HG03135 (cell line): ENCODE measurements at regions not wholly inside any gene's neighbourhood (a gene's known extent, or its start where the extent isn't known, plus 50 kb on each side); places are given as distances from the start of the nearest gene placed in this dataset.
A peak's percentile ranks its signal among the peaks of the same experiment; 100 is the strongest.

ENCODE experiments used
- ATAC-seq: cut with Tn5 transposase; IDR thresholded peaks from one replicate; pipeline ENCODE4 v1.9.1; 2021; ENCODE audit warnings: mild to moderate bottlenecking, moderate library complexity; ENCODE audit not compliant: unreplicated experiment

- ATAC-seq = no peak
Observed at GRCh38 chr13:76538004-76538403, 348.2 kb downstream of the KCTD12 start.

GRCh38 chr13:76533251-76533650, 353.0 kb downstream of the KCTD12 start:
- ATAC-seq = no peak

GRCh38 chr13:76527041-76527440, 359.2 kb downstream of the KCTD12 start:
- ATAC-seq = no peak

DNA sequence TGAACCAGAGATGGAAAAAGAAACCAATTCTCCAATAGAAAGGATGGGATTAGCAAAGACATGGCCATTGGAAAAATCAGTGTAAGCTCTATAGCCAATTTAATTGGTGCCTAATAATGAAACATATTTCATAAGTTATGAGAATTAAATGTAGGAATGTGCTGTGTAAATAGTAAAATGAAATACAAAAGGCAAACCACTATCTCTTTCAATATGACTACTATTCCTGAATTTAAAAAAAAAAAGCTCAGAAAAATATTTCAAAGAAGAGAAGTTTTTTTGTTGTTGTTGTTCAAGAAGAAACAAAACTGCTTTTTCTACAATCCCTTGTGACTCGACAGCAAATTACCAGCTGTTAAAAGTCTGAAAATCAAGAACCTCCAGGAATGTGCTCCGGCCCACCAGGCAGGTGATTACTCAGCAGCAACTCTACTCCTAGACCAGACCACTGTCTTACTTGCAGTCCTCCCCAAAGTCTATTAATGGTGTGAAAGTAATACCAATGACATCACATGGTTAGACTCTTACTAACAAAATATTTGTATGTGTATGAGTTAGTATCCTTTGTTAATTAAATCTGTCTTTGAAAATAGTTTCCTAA, 362.4 kb downstream of the KCTD12 start:
- no peak for ATAC-seq

- ATAC-seq = no peak
Observed at GRCh38 chr13:76522083-76522755, 364.0 kb downstream of the KCTD12 start.

- no peak for ATAC-seq
Observed at GRCh38 chr13:76519685-76520084, 366.5 kb downstream of the KCTD12 start.

- ATAC-seq = no peak
Observed at GRCh38 chr13:76516586-76516985, 369.6 kb downstream of the KCTD12 start.

DNA sequence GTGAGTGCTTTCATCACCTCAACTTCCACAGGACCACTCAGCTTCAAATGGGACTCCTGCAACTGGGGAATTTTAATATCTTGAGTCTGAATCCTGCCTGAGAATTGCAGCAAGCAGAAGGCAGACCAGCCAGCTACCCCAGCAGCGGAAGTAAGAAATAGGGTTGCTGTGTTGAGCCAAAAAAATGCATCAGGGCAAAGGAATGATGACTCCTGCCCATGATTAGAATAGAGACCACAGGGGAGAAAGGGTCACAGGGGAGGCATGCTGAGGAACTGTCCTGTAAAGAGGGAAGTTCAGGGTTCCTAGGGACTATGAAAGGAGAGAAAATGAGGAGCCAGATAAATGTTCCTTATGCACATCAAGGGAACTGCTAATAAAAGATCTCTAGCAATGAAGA, 370.2 kb downstream of the KCTD12 start:
- ATAC-seq = no peak

- no peak for ATAC-seq
Observed at GRCh38 chr13:76512721-76513145, 373.5 kb downstream of the KCTD12 start.

- ATAC-seq = no peak
Observed at GRCh38 chr13:76505437-76505836, 380.8 kb downstream of the KCTD12 start.

GRCh38 chr13:76503766-76504165, 382.4 kb downstream of the KCTD12 start:
- ATAC-seq = no peak

DNA sequence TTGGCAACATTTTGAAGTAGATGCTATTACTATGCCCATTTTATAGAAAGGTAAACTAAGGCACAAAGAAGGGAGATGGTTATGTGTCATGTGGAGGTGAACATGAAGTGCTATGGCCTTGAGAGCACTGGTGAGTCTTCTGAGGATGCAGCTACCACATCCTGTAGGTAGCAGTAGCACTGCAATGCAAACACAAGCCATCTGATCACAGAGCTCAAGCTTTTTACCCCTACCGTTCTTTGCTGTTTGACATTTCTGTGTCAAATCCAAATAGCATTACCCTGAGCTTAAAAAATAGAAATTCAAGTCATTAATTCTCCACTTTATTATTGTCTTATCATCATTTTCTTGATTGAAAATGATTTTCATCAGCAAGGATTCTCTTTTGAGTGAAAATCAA, 382.9 kb downstream of the KCTD12 start:
- no peak for ATAC-seq

- no peak for ATAC-seq
Observed at GRCh38 chr13:76500894-76501293, 385.3 kb downstream of the KCTD12 start.

GRCh38 chr13:76499891-76500290, 386.3 kb downstream of the KCTD12 start:
- no peak for ATAC-seq

DNA sequence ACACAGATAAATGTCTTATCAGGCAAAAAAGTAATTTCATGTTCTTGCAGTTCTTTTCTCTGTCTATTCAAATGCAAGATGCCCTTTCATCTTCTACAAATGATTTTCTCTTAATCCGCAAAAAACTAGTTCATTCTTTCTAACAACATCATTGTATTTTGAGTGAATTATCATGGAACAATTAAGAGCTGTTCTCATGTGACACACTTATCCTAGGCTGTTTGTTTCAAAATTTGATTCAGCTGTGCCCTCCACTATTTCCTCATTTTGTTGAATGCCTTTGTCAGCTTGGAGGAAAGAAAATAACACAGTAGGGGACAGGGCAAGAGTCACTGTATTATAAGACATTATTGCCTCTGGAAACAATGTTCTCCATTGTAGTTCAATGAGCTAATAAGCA, 396.9 kb downstream of the KCTD12 start:
- ATAC-seq = no peak

GRCh38 chr13:76481738-76482137, 404.5 kb downstream of the KCTD12 start:
- ATAC-seq = no peak

GRCh38 chr13:76474966-76475365, 411.2 kb downstream of the KCTD12 start:
- no peak for ATAC-seq

DNA sequence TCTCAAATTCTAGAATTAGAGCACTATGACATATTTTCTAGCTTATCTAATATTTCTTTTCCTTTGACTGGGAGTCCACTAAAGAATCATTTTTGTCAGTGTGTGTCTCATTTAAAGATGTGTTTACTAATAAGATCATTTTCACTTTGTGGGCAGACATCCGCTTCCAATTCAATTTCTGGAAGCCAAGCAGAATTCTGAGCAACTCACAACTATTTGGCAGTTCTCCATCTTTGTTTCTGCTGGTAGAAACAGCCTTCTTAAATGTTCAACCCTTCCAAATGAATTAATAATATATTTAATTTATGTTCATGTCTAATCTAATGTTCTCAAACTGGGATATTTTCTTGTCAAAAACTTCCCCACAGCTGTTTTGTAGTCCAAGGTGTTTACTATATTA, 411.8 kb downstream of the KCTD12 start:
- ATAC-seq = no peak

- ATAC-seq = peak; percentile 99
Observed at GRCh38 chr13:76473552-76474134, 412.6 kb downstream of the KCTD12 start.

DNA sequence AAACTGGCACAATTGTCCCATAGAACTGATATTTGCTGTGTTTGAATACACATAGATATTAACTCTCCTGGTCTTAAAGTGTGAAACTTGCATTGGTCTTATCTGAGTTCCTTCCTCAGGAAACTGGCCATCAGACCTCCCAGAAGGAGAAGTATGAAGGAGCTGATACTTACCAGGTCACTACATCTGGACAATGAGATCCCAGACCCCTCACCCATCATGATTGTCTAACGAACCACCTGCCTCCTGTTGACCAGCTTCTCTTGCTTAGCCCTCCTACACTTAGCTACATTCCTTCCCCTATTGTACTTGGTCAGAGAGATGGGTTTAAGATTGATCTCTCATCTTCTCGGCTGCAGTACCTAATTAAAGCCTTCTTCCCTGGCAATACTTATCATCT, 413.3 kb downstream of the KCTD12 start:
- no peak for ATAC-seq

GRCh38 chr13:76471486-76471885, 414.7 kb downstream of the KCTD12 start:
- ATAC-seq = no peak

DNA sequence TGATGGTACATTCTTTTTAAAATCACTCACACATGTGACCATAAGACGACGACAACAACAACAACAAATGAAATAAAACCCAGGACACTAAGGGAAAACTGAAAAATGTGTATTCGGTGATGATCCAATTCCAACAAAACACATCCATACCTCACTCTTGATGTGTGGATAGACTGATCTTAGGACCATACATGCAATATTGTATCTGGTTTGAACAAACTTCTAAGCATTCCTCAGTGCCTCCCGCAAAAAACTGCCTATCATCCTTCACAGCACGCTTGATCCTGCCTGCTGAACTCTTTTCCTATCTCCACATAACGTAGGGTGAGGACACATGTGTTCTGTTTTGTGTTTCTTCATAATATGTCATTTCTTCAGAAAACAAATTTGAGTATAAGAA, 415.2 kb downstream of the KCTD12 start:
- no peak for ATAC-seq
